Stimulated activated CD4-positive, alpha-beta T cell treated with anti-CD3 and anti-CD28 coated beads, Interleukin-1b, Interleukin-23, amount 100 ng/mL, for 48 hours (primary cell): ENCODE measurements at regions not wholly inside any gene's neighbourhood (a gene's known extent, or its start where the extent isn't known, plus 50 kb on each side); places are given as distances from the start of the nearest gene placed in this dataset.

Experiments used
- DNase-seq: peaks from one replicate; pipeline ENCODE4 v3.0.0-alpha.2; 2020

GRCh38 chr6:7468382-7469081 lies 72.9 kb upstream of the DSP start:
- peak; percentile 7 for DNase-seq

- DNase-seq = no peak
Observed at GRCh38 chr6:7469696-7470095, 71.8 kb upstream of the DSP start.

DNA sequence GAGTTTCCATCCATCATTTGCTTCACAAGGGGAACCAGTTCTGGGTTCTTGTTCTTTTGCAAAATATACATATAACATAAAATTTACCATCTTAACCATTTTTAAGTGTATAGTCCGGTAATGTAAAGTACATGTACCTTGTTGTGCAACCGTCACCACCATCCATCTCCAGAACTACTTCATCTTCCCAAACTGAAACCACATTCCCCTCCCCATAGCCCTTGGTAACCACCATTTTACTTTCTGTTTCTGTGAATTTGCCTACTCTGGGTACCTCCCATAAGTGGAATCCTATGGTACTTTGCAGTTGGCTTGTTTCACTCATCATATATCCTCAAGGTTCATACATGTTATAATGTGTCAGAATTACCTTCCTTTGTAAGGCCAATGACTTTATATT lies 70.3 kb upstream of the DSP start:
- no peak for DNase-seq

DNA sequence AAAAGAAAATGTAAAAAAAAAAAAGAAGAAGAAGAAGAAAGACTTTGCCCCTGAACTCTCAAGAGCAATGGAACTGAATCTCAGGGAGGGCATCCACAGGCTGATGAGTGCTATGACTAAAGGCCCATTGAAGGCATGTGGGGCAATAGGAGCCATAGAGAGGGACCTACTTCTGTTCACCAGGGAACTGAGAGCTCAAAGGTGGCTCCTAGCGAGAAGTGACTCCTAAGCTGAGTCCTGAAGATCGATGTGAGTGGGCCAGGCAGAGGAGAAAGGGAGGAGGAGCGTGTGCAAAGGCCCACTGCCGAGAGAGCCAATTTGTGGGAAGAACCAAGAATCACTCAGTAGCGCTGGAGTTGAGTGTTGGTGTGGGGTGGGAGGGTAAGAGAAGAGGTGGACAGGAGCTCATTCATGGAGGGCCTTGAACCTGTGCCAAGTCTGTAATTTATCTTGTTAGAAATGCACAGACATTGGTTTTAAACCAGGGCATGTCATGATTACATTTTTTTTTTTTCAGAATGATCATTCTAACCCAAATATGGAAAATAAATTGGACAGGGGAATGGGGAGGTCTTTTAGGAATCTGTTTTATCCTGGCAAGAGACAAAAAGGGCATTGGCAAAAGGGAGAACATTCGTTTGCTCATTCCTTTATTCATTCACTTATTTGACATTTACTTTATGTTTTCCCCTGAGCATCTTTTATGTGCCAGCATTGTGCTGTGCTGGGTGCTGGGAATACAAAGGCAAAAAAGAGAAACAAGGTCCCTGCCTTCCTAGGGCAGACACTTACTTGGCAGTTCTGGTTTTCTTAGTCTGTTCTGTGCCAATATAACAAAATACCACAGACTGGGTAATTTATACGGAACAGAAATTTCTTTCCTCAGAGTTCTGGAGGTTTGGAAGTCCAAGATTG lies 67.4 kb upstream of the DSP start:
- no peak for DNase-seq

DNA sequence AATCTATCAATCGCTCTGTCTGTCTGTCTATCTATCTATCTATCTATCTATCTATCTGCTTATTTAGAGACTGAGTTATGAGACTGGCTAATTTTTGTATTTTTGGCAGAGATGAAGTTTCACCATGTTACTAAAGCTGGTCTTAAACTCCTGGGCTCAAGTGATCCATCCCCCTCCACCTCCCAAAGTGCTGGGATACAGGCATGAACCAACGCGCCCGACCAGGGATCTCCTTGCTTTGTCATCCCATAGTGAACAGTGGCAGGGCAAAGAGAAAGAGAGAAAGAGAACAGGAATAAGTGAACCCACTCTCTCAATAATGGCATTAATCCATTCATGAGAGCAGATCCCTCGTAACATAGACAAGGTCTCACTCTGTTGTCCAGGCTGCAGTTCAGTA lies 66.4 kb upstream of the DSP start:
- DNase-seq = no peak

- DNase-seq = no peak
Observed at GRCh38 chr6:7479801-7480266, 61.6 kb upstream of the DSP start.

DNA sequence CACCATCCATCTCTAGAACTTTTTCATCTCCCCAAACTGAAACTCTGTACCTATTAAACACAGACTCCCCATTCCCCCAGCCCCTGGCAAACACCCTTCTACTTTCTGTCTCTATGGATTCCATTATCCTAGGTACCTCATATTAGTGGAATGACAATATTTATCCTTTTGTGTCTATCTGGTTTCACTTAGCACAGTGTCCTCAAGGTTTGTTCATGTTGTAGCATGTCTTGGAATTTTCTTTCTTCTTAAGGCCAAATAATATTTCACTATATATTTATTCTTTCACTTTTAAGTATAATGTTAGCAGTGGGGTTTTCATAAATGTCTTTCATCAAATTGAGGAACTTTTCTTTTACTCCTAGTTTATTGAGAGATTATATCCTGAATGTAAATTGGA lies 56.8 kb upstream of the DSP start:
- DNase-seq = no peak

DNA sequence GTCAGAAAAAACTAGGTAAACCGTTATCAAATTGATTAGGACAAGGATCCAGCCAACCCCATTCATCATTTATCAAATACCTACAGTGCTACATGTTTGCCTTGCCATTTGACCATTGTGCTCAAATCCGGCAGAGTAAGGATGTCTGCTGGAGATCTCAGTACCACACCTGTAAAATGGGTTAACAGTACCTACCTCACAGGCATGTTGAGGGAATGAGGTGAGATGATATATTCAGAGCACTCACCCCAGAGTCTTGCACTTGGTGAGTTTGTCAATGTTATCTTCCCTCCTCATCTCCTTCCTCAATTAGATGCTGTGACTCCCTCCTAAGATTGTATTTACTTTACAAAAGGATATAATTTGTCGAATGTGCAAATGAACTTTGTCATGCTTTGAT lies 54.5 kb upstream of the DSP start:
- no peak for DNase-seq

DNA sequence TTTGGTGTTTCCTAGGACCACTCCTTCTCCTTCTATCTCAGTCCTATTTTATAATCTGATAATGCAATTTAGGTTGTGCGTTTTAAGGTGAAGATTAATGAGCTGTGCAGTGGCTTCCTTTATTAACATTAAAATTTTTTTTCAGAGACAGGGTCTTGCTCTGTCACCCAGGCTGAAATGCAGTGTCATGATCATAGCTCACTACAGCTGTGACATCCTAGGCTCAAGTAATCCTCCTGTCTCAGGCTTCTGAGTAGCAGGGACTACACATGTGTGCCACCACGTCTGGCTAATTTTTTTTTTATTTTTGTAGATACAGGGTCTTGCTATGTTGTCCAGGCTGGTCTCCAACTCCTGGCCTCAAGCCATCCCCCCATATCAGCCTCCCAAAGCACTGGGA lies 53.0 kb upstream of the DSP start:
- DNase-seq = no peak

- DNase-seq = no peak
Observed at GRCh38 chr6:7489376-7489775, 52.1 kb upstream of the DSP start.
